ENCODE measurements at regions not wholly inside any gene's neighbourhood (a gene's known extent, or its start where the extent isn't known, plus 50 kb on each side); places are given as distances from the start of the nearest gene placed in this dataset.
"Not testable (repeated sequence)": the region's sequence is repeated elsewhere in the genome, so short reads cannot be mapped to it uniquely, and the experiment has no call there.

DNA sequence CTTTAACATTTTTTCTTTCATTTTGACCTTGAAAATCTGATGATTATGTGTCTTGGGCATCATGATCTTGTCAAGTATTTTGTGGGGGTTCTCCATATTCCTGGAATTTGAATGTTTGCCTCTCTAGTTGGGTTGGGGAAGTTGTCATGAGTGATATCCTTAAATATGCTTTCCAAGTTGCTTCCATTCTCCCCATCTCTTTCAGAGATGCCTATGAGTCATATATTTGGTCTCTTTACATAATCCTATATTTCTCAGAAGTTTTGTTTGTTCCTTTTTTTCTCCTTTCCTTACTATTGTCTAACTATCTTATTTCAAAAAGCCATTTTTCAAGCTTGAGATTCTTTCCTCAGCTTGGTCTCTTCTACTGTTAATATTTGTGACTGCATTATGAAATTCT is 69.0 kb upstream of the CCDC80 start:
- H3K4me3 ChIP-seq (ENCODE audit: low read length), result no peak overlapping the region
- H3K27ac ChIP-seq (ENCODE audit: low read length), result no peak overlapping the region
- intact Hi-C loops (cut with micrococcal nuclease), result no loop called here
- H3K36me3 ChIP-seq (ENCODE audit: control insufficient read depth, insufficient read depth, low read length), result no peaks in the 10 kb centered on the region
- Mint-ChIP-seq H3K27me3 (ENCODE audit: low read depth in 2 of 2) (peaks cover 3 to 21% of the 10 kb centered on the region in 2 donors), H3K4me1 (no peaks in the 10 kb centered on the region), H3K9me3 (no peaks in the 10 kb centered on the region), H3K27ac (no peak overlapping the region), H3K36me3 (peaks cover 6% of the 10 kb centered on the region), H3K4me3 (no peak overlapping the region)
- H3K9me3 ChIP-seq (ENCODE audit: control insufficient read depth, insufficient read depth, low read length), result no peaks in the 10 kb centered on the region
- H3K4me1 ChIP-seq (ENCODE audit: control insufficient read depth, insufficient read depth, low read length), result no peaks in the 10 kb centered on the region
- TF ChIP-seq, protein P1, sequence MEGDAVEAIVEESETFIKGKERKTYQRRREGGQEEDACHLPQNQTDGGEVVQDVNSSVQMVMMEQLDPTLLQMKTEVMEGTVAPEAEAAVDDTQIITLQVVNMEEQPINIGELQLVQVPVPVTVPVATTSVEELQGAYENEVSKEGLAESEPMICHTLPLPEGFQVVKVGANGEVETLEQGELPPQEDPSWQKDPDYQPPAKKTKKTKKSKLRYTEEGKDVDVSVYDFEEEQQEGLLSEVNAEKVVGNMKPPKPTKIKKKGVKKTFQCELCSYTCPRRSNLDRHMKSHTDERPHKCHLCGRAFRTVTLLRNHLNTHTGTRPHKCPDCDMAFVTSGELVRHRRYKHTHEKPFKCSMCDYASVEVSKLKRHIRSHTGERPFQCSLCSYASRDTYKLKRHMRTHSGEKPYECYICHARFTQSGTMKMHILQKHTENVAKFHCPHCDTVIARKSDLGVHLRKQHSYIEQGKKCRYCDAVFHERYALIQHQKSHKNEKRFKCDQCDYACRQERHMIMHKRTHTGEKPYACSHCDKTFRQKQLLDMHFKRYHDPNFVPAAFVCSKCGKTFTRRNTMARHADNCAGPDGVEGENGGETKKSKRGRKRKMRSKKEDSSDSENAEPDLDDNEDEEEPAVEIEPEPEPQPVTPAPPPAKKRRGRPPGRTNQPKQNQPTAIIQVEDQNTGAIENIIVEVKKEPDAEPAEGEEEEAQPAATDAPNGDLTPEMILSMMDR (IDR thresholded peaks at IDR 0.05), result no peak
- H3K27me3 ChIP-seq (ENCODE audit: control insufficient read depth, insufficient read depth, low read length), result no peaks in the 10 kb centered on the region
- DNase-seq (no peak), ATAC-seq (no peak)

DNA sequence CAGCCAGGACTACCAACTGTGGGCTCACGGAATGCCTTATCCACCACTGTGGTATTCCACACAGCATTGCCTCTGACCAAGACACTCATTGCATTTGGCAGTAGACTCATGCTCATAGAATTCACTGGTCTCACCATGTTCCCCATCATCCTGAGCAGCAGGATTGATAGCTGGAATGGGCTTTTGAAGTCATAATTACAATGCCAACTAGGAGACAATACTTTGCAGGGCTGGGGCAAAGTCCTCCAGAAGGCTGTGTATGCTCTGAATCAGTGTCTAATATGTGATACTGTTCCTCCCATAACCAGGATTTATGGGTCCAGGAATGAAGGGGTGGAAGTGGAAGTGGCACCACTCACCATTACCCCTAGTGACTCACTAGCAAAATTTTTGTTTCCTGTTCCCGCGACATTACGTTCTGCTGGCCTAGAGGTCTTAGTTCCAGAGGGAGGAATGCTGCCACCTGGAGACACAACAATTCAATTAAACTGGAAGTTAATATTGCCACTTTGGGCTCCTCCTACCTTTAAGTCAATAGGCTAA is 58.6 kb upstream of the CCDC80 start:
- peaks cover 5 to 23% of the 10 kb centered on the region in 2 donors for H3K27me3 Mint-ChIP-seq (ENCODE audit: low read depth in 2 of 2)
- no peak for ATAC-seq
- H3K4me1 Mint-ChIP-seq, result peaks cover 0 to 10% of the 10 kb centered on the region in 2 donors
- no peaks in the 10 kb centered on the region for H3K9me3 ChIP-seq (ENCODE audit: control insufficient read depth, insufficient read depth, low read length)
- no peak overlapping the region for H3K27ac ChIP-seq (ENCODE audit: low read length)
- H3K9me3 Mint-ChIP-seq, result no peaks in the 10 kb centered on the region
- WGBS (ENCODE audit: insufficient coverage), result 100% methylated on average over 1 of the region's 4 CpGs
- no peak overlapping the region for H3K4me3 Mint-ChIP-seq
- no peaks in the 10 kb centered on the region for H3K36me3 Mint-ChIP-seq
- H3K4me3 ChIP-seq (ENCODE audit: low read length), result no peak overlapping the region
- H3K4me1 ChIP-seq (ENCODE audit: control insufficient read depth, insufficient read depth, low read length), result no peaks in the 10 kb centered on the region
- intact Hi-C loops (cut with micrococcal nuclease), result loop anchor here (2.0 kb wide), 1 partner anchor 57 kb away; no protein-coding TSS in a partner anchor
- H3K27me3 ChIP-seq (ENCODE audit: control insufficient read depth, insufficient read depth, low read length), result no peaks in the 10 kb centered on the region
- H3K36me3 ChIP-seq (ENCODE audit: control insufficient read depth, insufficient read depth, low read length), result no peaks in the 10 kb centered on the region
- TF ChIP-seq, protein P1 (IDR thresholded peaks at IDR 0.05), result no peak
- no peak overlapping the region for H3K27ac Mint-ChIP-seq
- DNase-seq, result no peak

DNA sequence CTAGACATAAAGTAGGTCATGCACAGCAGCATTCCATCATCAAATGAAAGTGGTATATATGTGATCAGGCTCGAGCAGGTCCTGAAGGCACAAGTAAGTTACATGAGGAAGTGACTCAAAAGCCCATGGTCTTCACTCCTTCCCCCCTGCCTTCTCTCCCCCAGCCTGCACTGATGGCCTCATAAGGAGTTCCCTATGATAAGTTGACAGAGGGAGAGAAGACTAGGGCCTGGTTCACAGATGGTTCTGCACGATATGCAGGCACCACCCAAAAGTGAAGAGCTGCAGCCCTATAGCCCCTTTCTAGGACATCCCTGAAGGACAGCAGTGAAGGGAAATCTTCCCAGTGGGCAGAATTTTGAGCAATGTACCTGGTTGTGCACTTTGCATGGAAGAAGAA is 57.5 kb upstream of the CCDC80 start:
- H3K4me1 Mint-ChIP-seq, result peaks cover 0 to 13% of the 10 kb centered on the region in 2 donors
- not testable (repeated sequence) for H3K9me3 ChIP-seq (ENCODE audit: control insufficient read depth, insufficient read depth, low read length); H3K36me3 Mint-ChIP-seq; H3K27me3 ChIP-seq (ENCODE audit: control insufficient read depth, insufficient read depth, low read length); DNase-seq; H3K4me1 ChIP-seq (ENCODE audit: control insufficient read depth, insufficient read depth, low read length); H3K9me3 Mint-ChIP-seq; H3K4me3 ChIP-seq (ENCODE audit: low read length); H3K27ac Mint-ChIP-seq; H3K36me3 ChIP-seq (ENCODE audit: control insufficient read depth, insufficient read depth, low read length); H3K27ac ChIP-seq (ENCODE audit: low read length); ATAC-seq; H3K4me3 Mint-ChIP-seq
- intact Hi-C loops (cut with micrococcal nuclease), result loop anchor here (2.0 kb wide), 1 partner anchor 56 kb away; no protein-coding TSS in a partner anchor
- peaks cover 2 to 12% of the 10 kb centered on the region in 2 donors for H3K27me3 Mint-ChIP-seq (ENCODE audit: low read depth in 2 of 2)
- 77% methylated on average over 2 of the region's 2 CpGs for WGBS (ENCODE audit: insufficient coverage)

DNA sequence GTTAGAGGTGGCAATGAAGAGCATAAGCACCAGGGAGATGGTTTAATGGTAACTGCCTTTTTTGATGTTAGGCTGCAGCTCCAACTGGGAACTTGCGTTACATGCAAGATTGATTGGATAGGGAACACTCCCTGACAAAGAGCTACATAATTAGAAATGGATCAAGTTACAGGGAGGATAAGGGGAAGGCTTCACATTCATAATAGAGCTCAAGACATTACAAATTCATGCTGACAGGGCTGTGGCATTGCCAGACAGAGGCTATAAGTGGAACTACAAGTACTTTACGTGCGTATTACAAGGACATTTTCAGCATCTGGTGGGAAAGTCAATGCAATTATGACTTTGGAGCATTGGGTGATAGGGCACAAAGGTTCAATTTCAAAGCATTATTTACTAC is 55.3 kb upstream of the CCDC80 start:
- H3K27ac ChIP-seq (ENCODE audit: low read length); DNase-seq; intact Hi-C loops (cut with micrococcal nuclease); ATAC-seq; H3K27ac Mint-ChIP-seq; H3K9me3 ChIP-seq (ENCODE audit: control insufficient read depth, insufficient read depth, low read length); H3K4me3 Mint-ChIP-seq; H3K36me3 Mint-ChIP-seq; H3K27me3 ChIP-seq (ENCODE audit: control insufficient read depth, insufficient read depth, low read length); H3K4me3 ChIP-seq (ENCODE audit: low read length); H3K4me1 ChIP-seq (ENCODE audit: control insufficient read depth, insufficient read depth, low read length); H3K36me3 ChIP-seq (ENCODE audit: control insufficient read depth, insufficient read depth, low read length); H3K27me3 Mint-ChIP-seq (ENCODE audit: low read depth in 2 of 2); H3K9me3 Mint-ChIP-seq: not testable (repeated sequence)
- 98% methylated on average over 3 of the region's 3 CpGs for WGBS (ENCODE audit: insufficient coverage)
- H3K4me1 Mint-ChIP-seq, result peaks cover 0 to 16% of the 10 kb centered on the region in 2 donors

DNA sequence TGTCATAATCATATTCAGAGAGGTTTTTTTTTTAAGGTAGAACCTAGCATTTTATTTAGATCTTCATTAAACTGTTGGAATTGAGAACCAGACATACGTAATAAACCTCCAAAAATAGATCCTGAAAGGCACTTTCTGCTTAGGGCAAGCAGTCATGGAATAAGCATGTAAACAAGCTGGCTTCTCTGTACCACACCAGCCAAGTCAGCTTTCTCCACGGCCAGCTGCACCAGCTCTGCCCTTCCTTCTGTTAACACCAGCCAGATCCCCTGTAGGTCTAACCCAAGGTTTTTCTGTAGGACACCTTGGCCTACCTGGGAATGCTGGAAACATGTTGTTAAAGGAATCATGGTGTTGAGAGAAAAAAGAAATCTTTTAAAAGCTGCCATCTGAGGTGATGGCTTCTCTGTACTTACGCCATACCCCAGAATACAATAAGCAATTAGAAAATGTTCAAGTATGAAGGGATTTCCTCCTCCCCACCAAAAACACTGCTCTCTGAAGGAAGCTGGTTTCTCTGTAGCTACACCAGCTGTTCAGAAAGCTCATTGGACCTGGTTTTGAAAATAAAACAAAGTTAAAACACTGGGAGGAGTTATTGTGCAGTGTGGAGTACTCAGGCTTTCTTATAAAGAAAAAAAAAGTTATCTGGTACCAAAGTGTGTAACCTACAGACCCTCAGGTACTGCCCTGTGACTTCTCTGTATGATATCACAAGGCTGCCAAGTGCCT is 54.6 kb upstream of the CCDC80 start:
- H3K4me3 ChIP-seq (ENCODE audit: low read length); H3K27ac ChIP-seq (ENCODE audit: low read length); H3K27me3 Mint-ChIP-seq (ENCODE audit: low read depth in 2 of 2); H3K27ac Mint-ChIP-seq; H3K4me1 ChIP-seq (ENCODE audit: control insufficient read depth, insufficient read depth, low read length); H3K4me3 Mint-ChIP-seq; H3K36me3 ChIP-seq (ENCODE audit: control insufficient read depth, insufficient read depth, low read length); H3K9me3 Mint-ChIP-seq; H3K9me3 ChIP-seq (ENCODE audit: control insufficient read depth, insufficient read depth, low read length); H3K27me3 ChIP-seq (ENCODE audit: control insufficient read depth, insufficient read depth, low read length); DNase-seq; H3K36me3 Mint-ChIP-seq; intact Hi-C loops (cut with micrococcal nuclease): not testable (repeated sequence)
- peaks cover 0 to 16% of the 10 kb centered on the region in 2 donors for H3K4me1 Mint-ChIP-seq
- WGBS (ENCODE audit: insufficient coverage), result 70% methylated on average over 1 of the region's 3 CpGs
- ATAC-seq, result peak in 1 of 3 donors; percentile 44

DNA sequence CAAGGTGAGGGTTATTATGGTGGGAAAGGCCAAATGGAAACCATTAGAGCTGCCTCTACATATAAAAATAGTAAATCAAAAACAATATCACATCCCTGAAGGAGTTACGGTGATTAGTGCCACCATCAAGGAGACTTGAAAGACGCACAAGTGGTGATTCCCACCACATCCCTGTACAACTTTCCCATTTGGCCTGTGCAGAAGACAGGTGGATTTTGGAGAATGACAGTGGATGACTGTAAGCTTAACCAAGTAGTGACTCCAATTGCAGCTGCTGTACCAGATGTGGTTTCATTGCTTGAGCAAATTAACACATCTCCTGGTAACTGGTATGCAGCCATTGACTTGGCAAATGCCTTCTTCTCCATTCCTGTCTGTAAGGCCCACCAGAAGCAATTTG is 54.0 kb upstream of the CCDC80 start:
- H3K27ac Mint-ChIP-seq; DNase-seq; ATAC-seq; H3K9me3 Mint-ChIP-seq; H3K36me3 ChIP-seq (ENCODE audit: control insufficient read depth, insufficient read depth, low read length); H3K27me3 ChIP-seq (ENCODE audit: control insufficient read depth, insufficient read depth, low read length); H3K27me3 Mint-ChIP-seq (ENCODE audit: low read depth in 2 of 2); H3K27ac ChIP-seq (ENCODE audit: low read length); intact Hi-C loops (cut with micrococcal nuclease); H3K36me3 Mint-ChIP-seq; H3K9me3 ChIP-seq (ENCODE audit: control insufficient read depth, insufficient read depth, low read length); H3K4me3 ChIP-seq (ENCODE audit: low read length); H3K4me3 Mint-ChIP-seq; H3K4me1 ChIP-seq (ENCODE audit: control insufficient read depth, insufficient read depth, low read length): not testable (repeated sequence)
- WGBS (ENCODE audit: insufficient coverage), result 100% methylated on average over 2 of the region's 2 CpGs
- H3K4me1 Mint-ChIP-seq, result peaks cover 0 to 19% of the 10 kb centered on the region in 2 donors

Data from natural killer cell (primary cell).